ENCODE measurements at regions not wholly inside any gene's neighbourhood (a gene's known extent, or its start where the extent isn't known, plus 50 kb on each side); places are given as distances from the start of the nearest gene placed in this dataset.

DNA sequence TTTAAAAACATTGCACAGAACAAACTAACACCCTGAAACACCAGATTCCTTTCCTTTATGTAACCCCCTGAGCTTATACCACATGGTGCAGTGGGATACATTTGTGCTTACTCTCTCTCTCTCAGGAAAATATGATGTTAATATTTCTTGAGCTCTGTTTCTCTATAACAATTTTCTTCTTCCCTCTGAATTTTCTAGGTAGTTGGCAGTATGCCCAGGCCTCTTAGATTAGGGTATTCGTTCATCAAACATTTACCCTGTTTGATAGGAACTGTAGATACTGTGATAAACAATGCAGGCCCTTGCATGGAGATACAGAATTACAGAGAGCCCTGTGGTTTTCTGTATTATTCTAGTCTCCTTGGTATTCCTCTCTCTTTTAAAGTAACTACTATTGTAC lies 567.8 kb downstream of the IPMK start:
- TF ChIP-seq, protein P1, sequence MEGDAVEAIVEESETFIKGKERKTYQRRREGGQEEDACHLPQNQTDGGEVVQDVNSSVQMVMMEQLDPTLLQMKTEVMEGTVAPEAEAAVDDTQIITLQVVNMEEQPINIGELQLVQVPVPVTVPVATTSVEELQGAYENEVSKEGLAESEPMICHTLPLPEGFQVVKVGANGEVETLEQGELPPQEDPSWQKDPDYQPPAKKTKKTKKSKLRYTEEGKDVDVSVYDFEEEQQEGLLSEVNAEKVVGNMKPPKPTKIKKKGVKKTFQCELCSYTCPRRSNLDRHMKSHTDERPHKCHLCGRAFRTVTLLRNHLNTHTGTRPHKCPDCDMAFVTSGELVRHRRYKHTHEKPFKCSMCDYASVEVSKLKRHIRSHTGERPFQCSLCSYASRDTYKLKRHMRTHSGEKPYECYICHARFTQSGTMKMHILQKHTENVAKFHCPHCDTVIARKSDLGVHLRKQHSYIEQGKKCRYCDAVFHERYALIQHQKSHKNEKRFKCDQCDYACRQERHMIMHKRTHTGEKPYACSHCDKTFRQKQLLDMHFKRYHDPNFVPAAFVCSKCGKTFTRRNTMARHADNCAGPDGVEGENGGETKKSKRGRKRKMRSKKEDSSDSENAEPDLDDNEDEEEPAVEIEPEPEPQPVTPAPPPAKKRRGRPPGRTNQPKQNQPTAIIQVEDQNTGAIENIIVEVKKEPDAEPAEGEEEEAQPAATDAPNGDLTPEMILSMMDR (IDR thresholded peaks at IDR 0.05; ENCODE audit: poor library complexity) = no peak
- no peak for TF ChIP-seq EZH2 (IDR thresholded peaks at IDR 0.05; ENCODE audit: borderline replicate concordance)

Measured in hepatocyte (in vitro differentiated cells).